NB4 (cell line): ENCODE measurements at regions not wholly inside any gene's neighbourhood (a gene's known extent, or its start where the extent isn't known, plus 50 kb on each side); places are given as distances from the start of the nearest gene placed in this dataset.

ENCODE experiments used
- CTCF ChIP-seq: IDR thresholded peaks from one replicate; pipeline ENCODE4 v1.5.1; 2012; ENCODE audit warnings: low read depth, low read length
- MAX ChIP-seq: IDR thresholded peaks from 2 replicates; pipeline ENCODE4 v1.6.1; 2011; ENCODE audit warnings: low read depth, low read length
- MYC ChIP-seq: IDR thresholded peaks from 2 replicates; pipeline ENCODE4 v1.6.1; 2011; ENCODE audit warnings: low read depth, low read length
- POLR2A ChIP-seq: IDR thresholded peaks from 2 replicates; pipeline ENCODE4 v1.6.1; 2011; ENCODE audit warnings: mild to moderate bottlenecking; ENCODE audit not compliant: insufficient read length; ENCODE audit errors: extremely low read depth

GRCh38 chr3:21938267-21938681 lies 187.3 kb upstream of the ZNF385D start:
- no peak for TF ChIP-seq MYC
- no peak for TF ChIP-seq CTCF
- TF ChIP-seq POLR2A: no peak
- TF ChIP-seq MAX: no peak
